ENCODE measurements at regions not wholly inside any gene's neighbourhood (a gene's known extent, or its start where the extent isn't known, plus 50 kb on each side); places are given as distances from the start of the nearest gene placed in this dataset.
"Not testable (repeated sequence)": the region's sequence is repeated elsewhere in the genome, so short reads cannot be mapped to it uniquely, and the experiment has no call there.

DNA sequence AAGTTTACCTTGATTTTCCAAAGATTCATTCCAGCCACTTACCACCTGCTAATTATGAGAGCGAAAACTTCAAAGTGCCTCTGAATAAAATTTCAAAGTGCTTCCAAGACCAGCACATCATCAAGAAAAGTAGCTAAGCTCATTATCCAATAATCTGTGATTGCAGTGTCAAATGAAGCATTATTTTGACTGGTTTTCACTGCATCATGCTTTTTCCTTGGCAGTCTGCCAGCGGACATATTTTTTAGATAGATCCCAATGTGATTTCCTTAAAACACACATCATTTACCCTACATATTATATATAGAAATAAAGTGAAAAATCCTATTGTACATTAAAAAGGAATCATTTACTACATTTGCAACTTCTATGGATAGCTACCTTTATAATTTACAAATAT, 508.6 kb upstream of the FAM174A start:
- DNase-seq: no peak

DNA sequence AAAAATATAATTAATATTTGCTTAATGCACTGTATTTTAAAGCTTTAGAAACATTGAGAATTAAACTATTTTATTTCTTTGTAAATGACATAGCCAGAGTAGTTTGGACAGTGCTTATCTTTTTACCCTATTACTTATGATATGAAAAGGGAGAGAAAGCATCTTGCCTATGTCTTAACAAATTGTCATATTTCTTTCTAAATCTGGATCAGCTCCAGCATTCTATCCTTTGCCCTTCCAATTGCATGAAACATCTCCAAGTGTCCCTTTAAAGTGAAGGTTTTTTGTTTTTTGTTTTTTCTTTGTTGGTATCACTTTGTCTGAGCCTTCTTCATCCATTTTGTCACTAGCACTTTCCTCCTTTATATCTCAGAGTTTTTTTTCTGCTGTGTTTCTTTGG, 511.6 kb upstream of the FAM174A start:
- no peak for DNase-seq

GRCh38 chr5:100017520-100018262, 517.5 kb upstream of the FAM174A start:
- no peak for DNase-seq

DNA sequence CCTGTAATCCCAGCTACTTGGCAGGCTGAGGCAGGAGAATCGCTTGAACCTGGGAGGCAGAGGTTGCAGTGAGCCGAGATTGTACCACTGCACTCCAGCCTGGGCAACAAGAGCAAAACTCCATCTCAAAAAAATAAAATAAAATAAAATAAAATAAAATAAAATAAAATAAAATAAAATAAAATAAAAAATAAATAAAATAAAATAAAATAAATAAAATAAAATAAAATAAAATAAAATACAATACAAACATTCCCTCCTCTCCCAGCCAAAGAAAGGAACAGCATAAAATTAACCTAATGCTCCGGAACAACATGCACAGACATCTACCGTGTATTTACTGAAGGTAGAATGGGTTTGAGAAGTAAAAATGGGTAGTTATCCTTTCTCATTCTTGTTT, 521.9 kb upstream of the FAM174A start:
- DNase-seq: not testable (repeated sequence)

DNA sequence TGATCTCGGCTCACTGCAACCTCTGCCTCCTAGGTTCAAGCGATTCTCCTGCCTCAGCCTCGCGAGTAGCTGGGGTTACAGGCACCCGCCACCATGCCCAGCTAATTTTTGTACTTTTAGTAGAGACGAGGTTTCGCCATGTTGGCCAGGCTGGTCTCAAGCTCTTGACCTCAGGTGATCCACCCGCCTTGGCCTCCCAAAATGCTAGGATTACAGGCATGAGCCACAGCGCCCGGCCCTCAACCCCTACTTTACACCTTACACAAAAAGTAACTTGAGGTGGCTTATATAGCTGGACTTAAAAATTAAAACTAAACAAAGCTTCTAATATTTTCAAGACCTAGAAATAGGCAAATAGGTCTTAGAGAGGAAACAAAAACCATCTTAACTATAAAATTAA, 524.0 kb upstream of the FAM174A start:
- not testable (repeated sequence) for DNase-seq

DNA sequence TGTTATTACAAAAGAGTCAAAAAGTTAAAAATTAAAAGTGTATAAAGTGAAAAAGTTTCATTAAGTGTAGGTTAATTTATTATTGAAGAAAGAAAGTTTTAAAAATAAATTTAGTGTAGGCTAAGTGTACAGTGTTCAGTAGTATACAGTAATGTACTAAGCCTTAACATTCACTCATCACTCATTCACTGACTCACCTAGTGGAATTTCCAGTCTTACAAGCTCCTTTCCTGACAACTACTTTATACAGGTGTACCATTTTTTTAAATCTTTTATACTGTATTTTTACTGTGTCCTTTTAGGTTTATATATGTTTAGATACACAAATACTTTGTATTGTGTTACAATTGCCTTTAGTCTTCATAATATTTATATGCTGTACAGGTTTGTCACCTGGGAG, 530.2 kb upstream of the FAM174A start:
- no peak for DNase-seq

DNA sequence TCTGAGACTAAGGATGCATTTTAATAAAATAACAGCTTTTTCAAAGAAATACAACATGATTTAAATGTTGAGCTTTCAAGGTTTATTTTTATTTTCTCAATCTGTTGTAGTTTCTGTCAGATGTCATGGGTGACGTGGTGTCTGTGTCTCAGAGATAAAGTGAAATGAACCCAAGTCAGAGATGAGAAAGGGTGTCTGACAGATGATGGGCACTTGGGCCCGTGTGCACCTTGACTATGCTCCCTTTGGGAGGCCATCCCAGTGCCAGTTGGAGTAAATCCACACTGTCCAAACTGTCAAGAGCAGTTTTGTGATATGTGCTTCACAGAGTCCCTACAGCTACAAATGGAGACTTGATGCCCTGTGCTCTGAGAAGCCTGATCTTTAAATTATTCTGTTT, 536.9 kb upstream of the FAM174A start:
- no peak for DNase-seq

DNA sequence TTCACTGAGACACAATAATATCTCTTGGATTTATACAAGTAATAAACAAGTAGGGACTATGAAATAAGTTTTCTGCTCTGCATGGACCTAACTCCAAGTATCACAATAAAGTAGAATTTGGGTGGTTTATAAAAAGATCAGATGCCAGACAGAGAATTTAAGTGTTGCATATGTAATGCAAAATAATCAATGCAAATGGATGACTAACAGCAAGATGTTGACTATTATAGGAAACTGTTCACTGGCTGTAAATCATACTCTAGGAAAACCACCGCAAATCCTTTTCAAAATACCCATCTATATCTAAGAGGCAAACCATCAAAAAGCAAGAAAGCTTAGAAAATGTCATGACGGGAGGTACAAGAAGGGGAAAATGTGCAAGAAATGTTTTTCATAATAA, 539.8 kb upstream of the FAM174A start:
- no peak for DNase-seq

GRCh38 chr5:99973779-99974178, 561.4 kb upstream of the FAM174A start:
- DNase-seq: no peak

DNA sequence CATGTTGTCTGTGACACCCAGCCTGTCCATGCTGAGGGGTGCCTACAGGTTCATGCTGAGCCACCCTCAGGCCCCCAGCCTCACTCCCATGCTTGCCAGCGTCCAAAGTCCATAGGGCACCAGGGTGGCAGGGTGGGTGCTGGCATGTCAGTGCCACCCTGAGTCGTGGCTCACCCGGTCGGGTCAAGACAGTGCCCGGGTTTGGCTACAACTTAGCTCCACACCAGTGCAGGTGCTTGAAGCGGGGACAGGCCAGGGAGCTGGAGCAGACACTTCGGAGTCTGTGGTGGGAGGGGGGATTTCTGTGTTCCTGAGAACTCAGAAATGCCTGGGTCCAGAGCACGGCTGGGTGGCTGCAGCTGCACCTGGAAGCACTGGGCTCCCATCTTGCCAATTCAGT, 579.2 kb upstream of the FAM174A start:
- no peak for DNase-seq

- DNase-seq: no peak
Observed at GRCh38 chr5:99955006-99955405, 580.2 kb upstream of the FAM174A start.

DNA sequence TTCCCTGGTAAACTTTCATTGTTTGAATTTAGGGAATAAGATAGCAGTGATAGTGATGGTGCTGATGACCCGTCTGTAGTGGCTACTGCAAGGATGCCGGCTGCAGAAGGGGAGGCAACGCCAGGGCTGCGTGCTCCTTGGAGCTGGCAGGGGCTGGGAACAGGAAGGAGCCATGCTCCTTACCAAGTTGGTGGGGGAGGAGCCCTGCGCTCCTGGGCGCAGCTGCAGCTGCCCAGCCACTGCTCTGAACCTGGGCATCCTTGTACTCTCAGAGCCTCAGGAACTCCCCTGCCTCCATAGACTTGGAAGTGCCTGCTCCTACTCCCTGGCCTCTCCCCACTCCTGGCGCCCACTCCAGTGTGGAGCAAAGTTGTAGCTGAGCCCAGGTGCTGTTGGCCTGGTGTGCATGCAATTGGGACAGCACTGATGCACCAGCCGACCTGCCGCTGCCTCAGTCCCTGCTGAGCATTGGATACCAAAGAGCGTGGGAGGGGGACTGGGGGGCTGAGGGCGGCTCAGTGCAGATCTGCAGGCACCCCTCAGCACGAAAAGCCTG, 585.1 kb upstream of the FAM174A start:
- DNase-seq: no peak

DNA sequence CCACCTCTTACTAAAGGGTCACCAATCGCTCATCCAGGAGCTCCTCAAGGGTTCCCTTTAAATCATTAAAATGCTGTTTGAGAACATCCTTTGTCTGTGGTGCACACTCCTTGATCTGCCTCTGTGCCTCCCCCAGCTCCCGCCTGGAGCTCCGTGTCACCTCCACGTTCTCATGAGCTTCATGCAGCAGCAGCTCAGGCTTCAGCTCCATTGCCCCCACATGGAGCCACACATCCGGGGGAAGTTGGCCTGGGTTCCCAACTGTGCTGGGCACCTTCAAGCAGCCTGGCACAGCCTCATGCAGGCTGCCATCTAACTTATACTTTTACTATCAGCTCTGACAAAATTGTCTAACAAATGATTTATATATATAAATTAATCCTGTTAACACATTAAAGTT, 585.8 kb upstream of the FAM174A start:
- no peak for DNase-seq

GRCh38 chr5:99948850-99949249, 586.3 kb upstream of the FAM174A start:
- DNase-seq: no peak

DNA sequence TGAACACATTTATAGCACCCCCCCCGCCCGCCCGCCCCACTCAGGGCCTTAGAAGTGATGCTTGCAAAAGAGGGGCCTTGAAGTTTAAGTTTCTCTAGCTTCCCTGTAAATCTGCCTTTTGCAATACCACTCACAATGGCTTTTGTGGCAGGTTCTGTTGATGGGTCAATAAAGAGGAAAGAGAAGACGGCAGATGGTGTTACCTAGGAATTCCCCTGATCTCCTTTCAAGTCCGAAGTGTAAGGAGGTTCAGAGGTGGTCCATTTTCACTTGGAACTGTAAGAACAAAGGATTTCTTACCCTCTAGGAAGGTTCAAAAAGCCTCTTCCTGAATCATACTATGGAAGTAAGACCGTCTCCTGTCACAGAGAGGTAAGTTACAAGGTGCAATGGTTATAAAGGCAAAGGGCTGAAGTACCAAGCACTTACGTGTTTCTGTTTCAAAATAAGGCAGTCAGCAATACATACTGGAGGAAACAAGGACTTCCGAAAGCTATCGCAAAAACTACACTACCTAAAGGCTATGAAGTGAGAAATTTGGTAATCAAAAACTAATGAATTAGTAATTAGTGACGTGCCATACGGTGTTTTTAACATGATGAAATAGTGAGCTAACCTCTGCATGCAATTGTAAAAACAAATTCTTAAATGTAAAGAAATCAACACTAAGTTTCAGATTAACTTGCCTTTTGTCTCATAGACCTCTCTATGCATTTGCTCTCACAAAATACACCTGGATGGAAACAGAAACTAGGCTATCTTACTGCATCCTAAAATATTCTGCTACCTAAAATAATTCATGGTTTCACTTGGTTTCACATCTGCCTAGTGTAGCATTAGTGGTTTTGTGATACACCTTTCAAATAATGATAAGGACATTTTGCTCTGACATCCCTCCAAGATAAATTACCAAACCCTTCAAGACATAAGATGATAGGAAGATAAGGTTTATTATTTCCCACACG, 589.4 kb upstream of the FAM174A start:
- no peak for DNase-seq

DNA sequence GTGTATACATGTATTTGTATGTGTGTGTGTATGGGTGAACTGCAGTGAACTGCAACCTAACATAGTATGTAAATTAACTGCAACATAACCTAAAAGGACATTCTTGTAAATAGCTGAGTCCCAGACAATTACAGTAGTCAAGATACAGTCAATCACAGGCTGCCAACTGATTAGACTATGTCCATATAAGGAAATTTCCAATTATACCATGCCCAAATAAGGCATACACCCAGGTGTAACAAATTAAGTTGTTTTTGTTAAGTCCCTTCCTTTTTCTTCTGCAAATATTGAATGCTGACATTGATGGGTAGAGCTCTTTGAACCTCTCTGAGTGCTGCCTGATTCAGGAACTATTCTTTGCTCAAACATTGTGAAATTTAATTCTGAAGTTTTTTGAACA, 594.6 kb upstream of the FAM174A start:
- DNase-seq: no peak

- no peak for DNase-seq
Observed at GRCh38 chr5:99936911-99937310, 598.3 kb upstream of the FAM174A start.

DNA sequence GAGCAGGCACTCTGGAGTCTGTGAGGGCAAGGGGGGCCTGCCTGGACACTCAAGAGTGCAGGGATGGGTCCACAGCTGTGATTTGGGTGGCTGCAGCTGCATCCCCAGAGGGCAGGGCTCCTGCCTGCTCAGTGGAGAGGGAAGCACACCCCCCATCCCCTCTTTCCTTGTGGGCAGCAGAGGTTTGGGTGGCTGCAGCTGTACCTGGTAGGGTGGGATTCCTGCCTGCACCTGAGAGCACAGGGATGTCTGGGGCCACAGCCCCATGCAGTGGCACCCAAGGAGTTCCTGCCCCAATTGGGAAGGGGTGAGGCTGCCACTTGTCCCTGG, 605.4 kb upstream of the FAM174A start:
- no peak for DNase-seq

GRCh38 chr5:99929067-99929805, 605.9 kb upstream of the FAM174A start:
- DNase-seq: no peak

DNA sequence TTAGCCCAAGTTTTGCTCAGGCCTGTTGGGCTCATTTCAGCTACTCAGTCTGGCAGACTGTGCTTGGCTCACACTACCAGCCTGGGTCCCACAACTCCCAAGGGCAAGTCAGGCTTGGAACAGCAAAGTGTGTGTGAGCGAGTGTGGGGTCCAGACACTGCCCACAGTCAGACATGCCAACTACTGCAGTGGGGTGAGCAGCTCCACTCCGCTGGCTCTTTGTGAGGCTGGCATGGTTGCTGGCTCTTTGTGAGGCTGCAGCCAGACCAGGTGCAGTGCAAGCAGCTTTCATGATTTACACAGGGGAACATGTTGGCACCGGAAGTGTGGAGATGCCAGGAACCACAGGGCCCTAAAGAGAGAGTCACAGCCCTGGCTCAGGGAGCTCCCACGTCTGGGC, 606.7 kb upstream of the FAM174A start:
- DNase-seq: no peak

GRCh38 chr5:99926463-99926862, 608.7 kb upstream of the FAM174A start:
- no peak for DNase-seq

DNA sequence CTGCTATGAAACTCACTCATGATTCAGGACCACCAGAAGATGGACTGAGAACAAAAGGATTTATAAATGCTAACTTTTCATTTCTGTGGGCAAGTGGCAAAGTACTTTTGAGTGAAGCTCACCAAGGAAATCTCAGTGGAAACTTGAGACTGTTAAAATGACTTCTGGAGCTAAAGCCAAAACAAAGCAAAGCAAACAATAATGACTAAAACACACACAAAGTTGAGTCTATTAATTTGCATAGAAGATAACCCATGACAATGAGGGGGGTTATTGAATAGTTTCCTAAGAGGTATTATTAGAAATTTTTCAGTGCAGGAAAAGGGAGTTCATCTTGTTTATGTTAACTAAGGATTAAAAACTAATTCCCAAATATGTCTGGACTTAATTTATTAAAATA, 612.8 kb upstream of the FAM174A start:
- DNase-seq: no peak

Measured in amygdala (tissue), 56 donors.